Thoracic aorta (tissue), 2 donors: ENCODE measurements at regions not wholly inside any gene's neighbourhood (a gene's known extent, or its start where the extent isn't known, plus 50 kb on each side); places are given as distances from the start of the nearest gene placed in this dataset.

Experiments used
- ATAC-seq: fragments of 150-250 bp; one replicate; pipeline ENCODE4 v1.8.0; 2017; ENCODE audit warnings: low read depth; ENCODE audit not compliant: insufficient number of reproducible peaks, low FRiP score
- DNase-seq: peaks from one replicate; pipeline ENCODE4 v3.0.0-alpha.2; 2020; ENCODE audit warnings: low spot score
- H3K27ac ChIP-seq, 2 donors: fragments of 200-600 bp; sonication (generic); 1 replicate in 1 of 2; 2 replicates in 1 of 2; pipeline ENCODE4 v1.5.1; 2016; ENCODE audit warnings: mild to moderate bottlenecking in 2 of 2, moderate library complexity in 2 of 2
- H3K27me3 ChIP-seq: fragments of 200-600 bp; sonication (generic); replicated peaks from 2 replicates; pipeline ENCODE4 v1.6.0; 2016; ENCODE audit warnings: mild to moderate bottlenecking; ENCODE audit not compliant: insufficient read depth
- H3K36me3 ChIP-seq: fragments of 200-600 bp; sonication (generic); one replicate; pipeline ENCODE4 v1.5.1; 2016
- H3K4me1 ChIP-seq, 2 donors: fragments of 200-600 bp; sonication (generic); 1 replicate in 1 of 2; 2 replicates in 1 of 2; pipeline versions ENCODE4 v1.5.1 to v1.6.0; 2016; ENCODE audit warnings: low read depth in 2 of 2, mild to moderate bottlenecking in 1 of 2; ENCODE audit not compliant: control insufficient read depth in 1 of 2
- H3K4me3 ChIP-seq: fragments of 200-600 bp; sonication (generic); 2 replicates; pipeline ENCODE4 v1.5.1; 2016; ENCODE audit warnings: mild to moderate bottlenecking
- H3K9me3 ChIP-seq: fragments of 200-600 bp; sonication (generic); 2 replicates; pipeline ENCODE4 v1.5.1; 2016
- CTCF ChIP-seq: fragments of 200-600 bp; sonication (generic); IDR thresholded peaks from one replicate; pipeline ENCODE4 v1.5.1; 2019; ENCODE audit warnings: antibody characterized with exemption

GRCh38 chr14:58815794-58816193 lies 178.0 kb downstream of the DACT1 start:
- Histone ChIP-seq H3K4me3 (no peak overlapping the region), H3K27me3 (no peaks in the 10 kb centered on the region), H3K27ac (no peak overlapping the region), H3K9me3 (no peaks in the 10 kb centered on the region), H3K4me1 (no peaks in the 10 kb centered on the region), H3K36me3 (no peaks in the 10 kb centered on the region)
- DNase-seq (no peak), ATAC-seq (no peak)
- TF ChIP-seq CTCF, result no peak

- Histone ChIP-seq H3K4me1 (no peaks in the 10 kb centered on the region), H3K27ac (no peak overlapping the region), H3K9me3 (no peaks in the 10 kb centered on the region), H3K4me3 (no peak overlapping the region), H3K27me3 (no peaks in the 10 kb centered on the region), H3K36me3 (no peaks in the 10 kb centered on the region)
- DNase-seq (no peak), ATAC-seq (no peak)
- TF ChIP-seq CTCF, result no peak
Measured at GRCh38 chr14:58816416-58817115, 178.8 kb downstream of the DACT1 start.

- Histone ChIP-seq H3K9me3 (no peaks in the 10 kb centered on the region), H3K4me1 (no peaks in the 10 kb centered on the region), H3K36me3 (no peaks in the 10 kb centered on the region), H3K27ac (no peak overlapping the region), H3K27me3 (no peaks in the 10 kb centered on the region), H3K4me3 (no peak overlapping the region)
- no peak for TF ChIP-seq CTCF
- ATAC-seq (no peak), DNase-seq (no peak)
Measured at GRCh38 chr14:58817846-58818245, 180.1 kb downstream of the DACT1 start.

DNA sequence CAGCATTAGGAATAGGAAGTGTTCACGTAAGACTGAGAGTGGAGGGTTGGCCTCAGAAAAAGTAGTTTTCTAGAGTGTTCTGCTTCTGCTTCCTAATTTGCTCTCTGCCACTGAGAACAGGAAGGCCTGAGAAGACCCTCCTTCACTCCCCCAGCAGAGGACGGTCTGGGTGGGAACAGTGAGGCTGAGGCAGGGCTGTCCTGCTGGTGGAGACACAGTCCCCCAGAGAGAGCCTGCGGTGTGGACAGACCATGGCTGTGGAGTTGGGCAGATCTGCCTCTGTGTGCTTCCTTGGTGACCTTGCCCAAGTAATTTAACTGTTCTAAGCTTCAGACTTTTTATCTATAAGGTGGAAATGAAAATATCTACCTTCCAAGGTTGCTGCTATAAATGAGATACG lies 182.3 kb downstream of the DACT1 start:
- Histone ChIP-seq H3K27me3 (no peaks in the 10 kb centered on the region), H3K4me3 (no peak overlapping the region), H3K27ac (no peak overlapping the region), H3K4me1 (no peaks in the 10 kb centered on the region), H3K9me3 (no peaks in the 10 kb centered on the region), H3K36me3 (no peaks in the 10 kb centered on the region)
- no peak for ATAC-seq
- TF ChIP-seq CTCF, result no peak
- no peak for DNase-seq

DNA sequence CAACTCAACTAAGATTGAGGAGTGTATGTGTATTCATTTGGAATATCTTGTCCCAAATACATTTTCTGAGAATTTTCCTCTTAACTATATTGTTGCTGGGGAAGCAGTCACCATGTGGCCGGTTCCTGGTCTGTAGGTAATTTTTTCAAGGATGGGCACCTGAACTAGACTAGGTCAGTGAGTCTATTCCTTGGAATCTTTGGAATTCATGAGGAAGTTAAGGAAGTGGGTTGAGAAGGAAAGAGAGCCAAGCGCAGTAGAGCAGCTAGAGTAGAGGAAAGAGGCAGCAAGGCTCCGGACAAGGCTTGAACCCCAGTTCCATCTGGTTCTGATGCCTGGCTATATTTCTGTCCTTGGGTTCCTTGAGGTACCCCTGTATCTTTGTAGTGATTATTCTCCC lies 183.7 kb downstream of the DACT1 start:
- H3K36me3 ChIP-seq, result no peaks in the 10 kb centered on the region
- H3K9me3 ChIP-seq, result no peaks in the 10 kb centered on the region
- H3K4me3 ChIP-seq, result no peak overlapping the region
- no peaks in the 10 kb centered on the region for H3K4me1 ChIP-seq
- no peak for TF ChIP-seq CTCF
- DNase-seq, result no peak
- no peaks in the 10 kb centered on the region for H3K27me3 ChIP-seq
- H3K27ac ChIP-seq, result no peak overlapping the region
- ATAC-seq, result no peak
